ENCODE measurements at regions not wholly inside any gene's neighbourhood (a gene's known extent, or its start where the extent isn't known, plus 50 kb on each side); places are given as distances from the start of the nearest gene placed in this dataset.
A peak's percentile ranks its signal among the peaks of the same experiment; 100 is the strongest.

DNA sequence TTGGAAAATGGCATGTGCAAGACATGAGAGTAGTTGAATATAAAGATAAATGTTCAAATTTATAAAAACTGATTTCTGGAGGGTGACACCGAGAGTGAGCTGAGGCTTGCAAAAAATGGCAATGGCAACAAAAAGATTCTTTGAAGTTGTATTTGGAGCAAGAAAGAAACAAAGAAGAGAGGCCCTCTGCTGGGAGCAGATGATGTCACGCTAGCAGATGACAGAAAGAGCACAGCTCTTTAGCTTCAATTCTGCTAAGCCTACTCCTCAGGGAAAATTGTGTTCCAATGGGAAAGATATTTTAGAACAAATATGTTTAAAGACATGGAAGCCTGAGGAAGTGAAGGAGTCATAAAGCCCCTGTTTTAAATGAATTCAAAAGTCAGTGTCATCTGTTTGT is 125.3 kb upstream of the NOX3 start:
- TF ChIP-seq, protein P1, sequence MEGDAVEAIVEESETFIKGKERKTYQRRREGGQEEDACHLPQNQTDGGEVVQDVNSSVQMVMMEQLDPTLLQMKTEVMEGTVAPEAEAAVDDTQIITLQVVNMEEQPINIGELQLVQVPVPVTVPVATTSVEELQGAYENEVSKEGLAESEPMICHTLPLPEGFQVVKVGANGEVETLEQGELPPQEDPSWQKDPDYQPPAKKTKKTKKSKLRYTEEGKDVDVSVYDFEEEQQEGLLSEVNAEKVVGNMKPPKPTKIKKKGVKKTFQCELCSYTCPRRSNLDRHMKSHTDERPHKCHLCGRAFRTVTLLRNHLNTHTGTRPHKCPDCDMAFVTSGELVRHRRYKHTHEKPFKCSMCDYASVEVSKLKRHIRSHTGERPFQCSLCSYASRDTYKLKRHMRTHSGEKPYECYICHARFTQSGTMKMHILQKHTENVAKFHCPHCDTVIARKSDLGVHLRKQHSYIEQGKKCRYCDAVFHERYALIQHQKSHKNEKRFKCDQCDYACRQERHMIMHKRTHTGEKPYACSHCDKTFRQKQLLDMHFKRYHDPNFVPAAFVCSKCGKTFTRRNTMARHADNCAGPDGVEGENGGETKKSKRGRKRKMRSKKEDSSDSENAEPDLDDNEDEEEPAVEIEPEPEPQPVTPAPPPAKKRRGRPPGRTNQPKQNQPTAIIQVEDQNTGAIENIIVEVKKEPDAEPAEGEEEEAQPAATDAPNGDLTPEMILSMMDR (conservative IDR thresholded peaks at IDR 0.05; ENCODE audit: low read depth, low read length), result 0 out of 2 replicates have a peak, but pooled peaks have one; percentile 4
- TF ChIP-seq POLR2A (IDR thresholded peaks at IDR 0.05; ENCODE audit: low read depth, low read length) (no peak), RCOR1 (IDR thresholded peaks at IDR 0.05; ENCODE audit: insufficient replicate concordance, low read length) (no peak), MAZ (IDR thresholded peaks at IDR 0.05; ENCODE audit: borderline replicate concordance, low read depth, low read length) (no peak), RAD21 (IDR thresholded peaks at IDR 0.05; ENCODE audit: low read length) (no peak), CHD1 (IDR thresholded peaks at IDR 0.05; ENCODE audit: low read depth, low read length) (no peak)
- TF ChIP-seq, protein P2, sequence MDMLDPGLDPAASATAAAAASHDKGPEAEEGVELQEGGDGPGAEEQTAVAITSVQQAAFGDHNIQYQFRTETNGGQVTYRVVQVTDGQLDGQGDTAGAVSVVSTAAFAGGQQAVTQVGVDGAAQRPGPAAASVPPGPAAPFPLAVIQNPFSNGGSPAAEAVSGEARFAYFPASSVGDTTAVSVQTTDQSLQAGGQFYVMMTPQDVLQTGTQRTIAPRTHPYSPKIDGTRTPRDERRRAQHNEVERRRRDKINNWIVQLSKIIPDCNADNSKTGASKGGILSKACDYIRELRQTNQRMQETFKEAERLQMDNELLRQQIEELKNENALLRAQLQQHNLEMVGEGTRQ (IDR thresholded peaks at IDR 0.05; ENCODE audit: low read depth, low read length), result no peak
